ENCODE measurements at regions not wholly inside any gene's neighbourhood (a gene's known extent, or its start where the extent isn't known, plus 50 kb on each side); places are given as distances from the start of the nearest gene placed in this dataset.
A peak's percentile ranks its signal among the peaks of the same experiment; 100 is the strongest.

DNA sequence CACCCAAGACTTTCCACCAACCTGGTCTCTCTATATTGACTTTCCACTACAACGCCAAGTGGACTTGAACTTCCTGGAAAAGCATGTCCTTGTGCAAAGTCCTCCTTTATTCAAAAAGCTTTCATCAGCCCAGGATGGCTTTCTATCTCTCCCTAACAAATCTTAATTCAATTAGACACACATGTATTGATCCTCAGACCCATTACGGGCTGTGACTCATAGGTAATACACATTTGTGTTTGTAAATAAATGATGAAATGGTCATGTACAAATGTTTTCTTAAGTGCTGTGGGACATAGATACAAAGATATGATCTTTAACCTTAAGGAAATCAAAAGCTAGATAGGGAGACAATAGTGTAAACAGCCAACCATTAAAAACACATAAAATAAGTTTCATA, 1189.7 kb downstream of the EFNB2 start:
- Histone ChIP-seq H2AFZ (no peak overlapping the region), H3K4me3 (no peak overlapping the region), H3K36me3 (replicated peaks; ENCODE audit: insufficient read depth, low read depth) (no peaks in the 10 kb centered on the region), H3K9me3 (ENCODE audit: low read depth) (no peaks in the 10 kb centered on the region), H3K4me2 (no peak overlapping the region), H3K4me1 (ENCODE audit: insufficient read depth) (no peaks in the 10 kb centered on the region), H3K9me2 (replicated peaks; ENCODE audit: insufficient read depth) (no peaks in the 10 kb centered on the region), H3K27me3 (no peaks in the 10 kb centered on the region), H3K79me2 (no peaks in the 10 kb centered on the region), H3K27ac (peak overlapping the region; percentile 68), H4K20me1 (ENCODE audit: insufficient read depth, poor library complexity, severe bottlenecking) (no peaks in the 10 kb centered on the region)
- WGBS (ENCODE audit: low lambda C conversion rate, missing lambda C conversion rate): 89% methylated on average over 2 of the region's 2 CpGs
- TF ChIP-seq, protein P1, sequence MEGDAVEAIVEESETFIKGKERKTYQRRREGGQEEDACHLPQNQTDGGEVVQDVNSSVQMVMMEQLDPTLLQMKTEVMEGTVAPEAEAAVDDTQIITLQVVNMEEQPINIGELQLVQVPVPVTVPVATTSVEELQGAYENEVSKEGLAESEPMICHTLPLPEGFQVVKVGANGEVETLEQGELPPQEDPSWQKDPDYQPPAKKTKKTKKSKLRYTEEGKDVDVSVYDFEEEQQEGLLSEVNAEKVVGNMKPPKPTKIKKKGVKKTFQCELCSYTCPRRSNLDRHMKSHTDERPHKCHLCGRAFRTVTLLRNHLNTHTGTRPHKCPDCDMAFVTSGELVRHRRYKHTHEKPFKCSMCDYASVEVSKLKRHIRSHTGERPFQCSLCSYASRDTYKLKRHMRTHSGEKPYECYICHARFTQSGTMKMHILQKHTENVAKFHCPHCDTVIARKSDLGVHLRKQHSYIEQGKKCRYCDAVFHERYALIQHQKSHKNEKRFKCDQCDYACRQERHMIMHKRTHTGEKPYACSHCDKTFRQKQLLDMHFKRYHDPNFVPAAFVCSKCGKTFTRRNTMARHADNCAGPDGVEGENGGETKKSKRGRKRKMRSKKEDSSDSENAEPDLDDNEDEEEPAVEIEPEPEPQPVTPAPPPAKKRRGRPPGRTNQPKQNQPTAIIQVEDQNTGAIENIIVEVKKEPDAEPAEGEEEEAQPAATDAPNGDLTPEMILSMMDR (IDR thresholded peaks at IDR 0.05; ENCODE audit: poor library complexity): no peak
- TF ChIP-seq EZH2phosphoT487 (IDR thresholded peaks at IDR 0.05; ENCODE audit: low read depth, severe bottlenecking, unreplicated experiment) (no peak), EZH2 (IDR thresholded peaks at IDR 0.05; ENCODE audit: borderline replicate concordance) (no peak)
- DNase-seq (ENCODE audit: low spot score): no peak

DNA sequence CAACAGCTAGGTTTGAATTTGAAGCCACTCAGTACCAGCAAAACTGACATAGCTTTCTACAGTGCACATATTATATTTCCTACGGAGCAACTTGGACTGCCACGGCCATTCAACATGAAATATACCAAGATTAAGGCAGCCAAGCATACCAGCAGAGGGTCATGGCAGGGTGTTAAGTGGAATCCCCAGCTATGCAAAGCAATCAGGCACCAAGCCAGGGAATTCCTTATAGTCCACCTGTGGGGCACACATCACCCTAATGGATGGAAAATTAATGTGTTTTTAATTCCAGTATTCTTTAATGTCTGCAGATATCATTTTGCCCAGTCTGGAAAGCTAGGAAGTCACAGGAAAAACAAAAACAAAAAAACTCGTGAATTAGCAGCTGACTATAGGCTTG, 1190.3 kb downstream of the EFNB2 start:
- no peaks in the 10 kb centered on the region for H4K20me1 ChIP-seq (ENCODE audit: insufficient read depth, poor library complexity, severe bottlenecking)
- no peaks in the 10 kb centered on the region for H3K9me2 ChIP-seq (replicated peaks; ENCODE audit: insufficient read depth)
- no peaks in the 10 kb centered on the region for H3K36me3 ChIP-seq (replicated peaks; ENCODE audit: insufficient read depth, low read depth)
- DNase-seq (ENCODE audit: low spot score): no peak
- no peaks in the 10 kb centered on the region for H3K27me3 ChIP-seq
- H3K4me1 ChIP-seq (ENCODE audit: insufficient read depth): no peaks in the 10 kb centered on the region
- H3K4me3 ChIP-seq: no peak overlapping the region
- no peaks in the 10 kb centered on the region for H3K9me3 ChIP-seq (ENCODE audit: low read depth)
- no peak for TF ChIP-seq EZH2phosphoT487 (IDR thresholded peaks at IDR 0.05; ENCODE audit: low read depth, severe bottlenecking, unreplicated experiment)
- H3K27ac ChIP-seq: no peak overlapping the region
- H2AFZ ChIP-seq: no peak overlapping the region
- no peak overlapping the region for H3K4me2 ChIP-seq
- 88% methylated on average over 3 of the region's 3 CpGs for WGBS (ENCODE audit: low lambda C conversion rate, missing lambda C conversion rate)
- H3K79me2 ChIP-seq: no peaks in the 10 kb centered on the region

DNA sequence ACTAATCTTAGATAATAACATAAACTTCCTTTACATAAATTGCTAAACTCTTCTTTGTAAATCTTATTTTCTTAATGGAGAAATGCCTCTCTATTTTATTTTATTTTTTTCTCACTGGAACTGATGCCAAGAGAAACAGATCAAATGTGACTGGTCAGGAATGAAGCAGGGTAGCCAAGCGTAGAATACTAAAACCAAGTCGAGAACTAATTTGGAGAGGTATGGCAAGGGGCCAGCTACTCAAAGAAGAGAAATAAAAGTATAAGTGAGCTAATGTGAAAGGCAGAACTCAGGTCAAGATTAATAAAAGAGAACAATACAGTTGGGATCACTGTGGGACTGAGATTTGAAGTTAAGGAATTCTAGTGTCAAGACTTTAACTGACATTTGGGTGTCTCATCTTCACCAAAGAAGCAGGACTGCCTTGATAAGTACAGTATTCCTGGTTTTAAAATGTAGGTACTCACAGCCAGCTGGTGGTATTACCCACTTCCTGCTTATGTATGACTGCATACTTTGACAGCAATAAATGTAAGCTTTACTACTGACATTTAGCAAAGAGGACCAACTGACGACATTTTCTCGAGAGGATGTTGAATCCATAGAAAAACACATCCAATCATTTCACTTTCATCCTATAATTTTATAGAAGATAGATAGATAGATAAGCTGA, 1192.2 kb downstream of the EFNB2 start:
- Histone ChIP-seq H2AFZ (no peak overlapping the region), H3K36me3 (replicated peaks; ENCODE audit: insufficient read depth, low read depth) (no peaks in the 10 kb centered on the region), H3K4me1 (ENCODE audit: insufficient read depth) (no peaks in the 10 kb centered on the region), H3K9me2 (replicated peaks; ENCODE audit: insufficient read depth) (no peaks in the 10 kb centered on the region), H3K27me3 (no peaks in the 10 kb centered on the region), H3K9me3 (ENCODE audit: low read depth) (no peaks in the 10 kb centered on the region), H3K79me2 (no peaks in the 10 kb centered on the region), H3K27ac (no peak overlapping the region), H3K4me2 (no peak overlapping the region), H4K20me1 (ENCODE audit: insufficient read depth, poor library complexity, severe bottlenecking) (no peaks in the 10 kb centered on the region), H3K4me3 (no peak overlapping the region)
- no peak for TF ChIP-seq EZH2 (IDR thresholded peaks at IDR 0.05; ENCODE audit: borderline replicate concordance)
- no peak for DNase-seq (ENCODE audit: low spot score)
- WGBS (ENCODE audit: low lambda C conversion rate, missing lambda C conversion rate): 60% methylated on average over 4 of the region's 4 CpGs

DNA sequence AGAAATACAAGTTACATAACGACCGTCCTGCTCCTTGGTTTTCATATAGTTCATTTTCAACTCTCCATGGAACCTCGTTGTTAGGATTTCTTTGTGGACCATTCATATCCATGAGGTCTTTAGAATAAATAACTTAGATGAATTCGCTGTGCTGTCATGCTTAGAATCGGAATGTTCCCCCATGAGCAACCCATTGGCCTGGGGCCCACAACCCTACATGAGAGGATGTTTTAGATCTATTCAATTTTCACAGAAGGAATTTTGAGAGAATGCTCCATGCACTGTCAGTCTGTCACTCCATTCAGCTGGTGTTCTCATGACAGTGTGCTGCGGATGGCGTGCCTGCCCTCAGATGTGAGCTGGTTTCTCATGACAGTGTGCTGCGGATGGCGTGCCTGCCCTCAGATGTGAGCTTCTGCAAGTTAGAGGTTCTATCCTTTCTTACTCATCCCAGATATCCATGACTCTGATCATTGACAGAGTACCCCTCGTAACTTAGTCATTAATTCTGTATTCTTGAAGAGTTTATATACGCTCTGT, 1193.1 kb downstream of the EFNB2 start:
- Histone ChIP-seq H2AFZ (no peak overlapping the region), H3K79me2 (no peaks in the 10 kb centered on the region), H3K4me1 (ENCODE audit: insufficient read depth) (no peaks in the 10 kb centered on the region), H3K27me3 (no peaks in the 10 kb centered on the region), H3K27ac (no peak overlapping the region), H4K20me1 (ENCODE audit: insufficient read depth, poor library complexity, severe bottlenecking) (no peaks in the 10 kb centered on the region), H3K4me2 (no peak overlapping the region), H3K9me3 (ENCODE audit: low read depth) (no peaks in the 10 kb centered on the region), H3K4me3 (no peak overlapping the region), H3K36me3 (replicated peaks; ENCODE audit: insufficient read depth, low read depth) (no peaks in the 10 kb centered on the region), H3K9me2 (replicated peaks; ENCODE audit: insufficient read depth) (no peaks in the 10 kb centered on the region)
- no peak for TF ChIP-seq EZH2 (IDR thresholded peaks at IDR 0.05; ENCODE audit: borderline replicate concordance)
- TF ChIP-seq, protein P1 (IDR thresholded peaks at IDR 0.05; ENCODE audit: poor library complexity): no peak
- no peak for TF ChIP-seq EZH2phosphoT487 (IDR thresholded peaks at IDR 0.05; ENCODE audit: low read depth, severe bottlenecking, unreplicated experiment)
- DNase-seq (ENCODE audit: low spot score): no peak
- WGBS (ENCODE audit: low lambda C conversion rate, missing lambda C conversion rate): 95% methylated on average over 11 of the region's 11 CpGs

Data from hepatocyte (in vitro differentiated cells).